ENCODE measurements at regions not wholly inside any gene's neighbourhood (a gene's known extent, or its start where the extent isn't known, plus 50 kb on each side); places are given as distances from the start of the nearest gene placed in this dataset.

DNA sequence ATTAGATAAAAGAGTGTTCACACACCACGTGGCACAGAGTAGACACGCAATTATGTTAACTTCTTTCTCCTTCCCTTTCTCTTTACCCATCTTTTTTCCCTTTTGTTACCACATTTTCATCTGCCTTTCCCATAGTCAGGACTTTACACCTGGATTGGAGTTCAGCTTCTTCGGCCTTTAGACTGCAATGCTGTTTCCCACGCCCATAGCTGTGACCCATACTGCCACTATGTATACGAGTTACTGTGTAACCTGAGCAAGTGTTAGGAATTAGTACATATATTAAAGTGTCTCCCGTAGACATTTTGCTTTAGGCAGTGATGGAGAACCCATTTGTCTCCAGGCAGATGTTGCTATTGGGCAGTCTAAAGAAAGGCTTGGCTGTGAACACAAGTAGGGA lies 143.6 kb upstream of the SLC28A3 start:
- CTCF ChIA-PET (ENCODE audit: partially characterized antibody) = interaction anchor here (0.6 kb wide), 1 partner anchor 788 kb away, joined by 3 read pairs; no protein-coding TSS in a partner anchor
- Histone ChIP-seq H3K4me1 (replicated peaks in 1 of 4; ENCODE audit: control insufficient read depth in 3 of 4, insufficient read depth in 4 of 4, low read length in 3 of 4) (no peaks in the 10 kb centered on the region), H3K9ac (replicated peaks in 1 of 4; ENCODE audit: extremely low read depth in 1 of 4, low read depth in 3 of 4, low read length in 3 of 4) (no peak overlapping the region), H3K56ac (replicated peaks; ENCODE audit: insufficient read length, low read depth, low read length) (no peak overlapping the region), H4K91ac (replicated peaks; ENCODE audit: insufficient read length, low read length) (no peak overlapping the region), H4K20me1 (replicated peaks in 1 of 2; ENCODE audit: control insufficient read depth in 1 of 2, insufficient read depth in 2 of 2, low read length in 2 of 2) (no peaks in the 10 kb centered on the region), H2BK120ac (replicated peaks; ENCODE audit: low read depth, low read length) (no peak overlapping the region), H4K8ac (ENCODE audit: extremely low read depth, insufficient read depth, low read length) (no peak overlapping the region), H2AFZ (ENCODE audit: low read length) (no peak overlapping the region), H3K18ac (ENCODE audit: extremely low read depth, low read length) (no peak overlapping the region), H3K27ac (ENCODE audit: low read depth, low read length) (no peak overlapping the region), H2BK15ac (ENCODE audit: low read length) (no peak overlapping the region), H3K23me2 (ENCODE audit: low read depth, low read length) (no peaks in the 10 kb centered on the region), H3K4me2 (ENCODE audit: insufficient read depth in 1 of 2, low read depth in 2 of 2, low read length in 2 of 2) (no peak overlapping the region), H3K14ac (ENCODE audit: insufficient read length) (no peak overlapping the region), H3K4me3 (ENCODE audit: extremely low read depth in 1 of 4, insufficient read depth in 2 of 4, low read depth in 3 of 4, low read length in 4 of 4) (no peak overlapping the region), H2AK5ac (ENCODE audit: low read depth, low read length) (no peak overlapping the region), H3K79me2 (ENCODE audit: control insufficient read depth in 1 of 2, insufficient read depth in 2 of 2, low read length in 2 of 2) (no peaks in the 10 kb centered on the region), H3K36me3 (ENCODE audit: control insufficient read depth in 2 of 4, insufficient read depth in 4 of 4, low read length in 3 of 4) (no peaks in the 10 kb centered on the region), H3K23ac (ENCODE audit: insufficient read length) (no peak overlapping the region), H3K27me3 (replicated peaks in 1 of 4; ENCODE audit: control insufficient read depth in 3 of 4, extremely low read depth in 1 of 4, insufficient read depth in 3 of 4, low read length in 3 of 4) (no peaks in the 10 kb centered on the region), H3K79me1 (ENCODE audit: low read depth, low read length) (no peaks in the 10 kb centered on the region; the same call in 1 of the 2 replicates), H2BK5ac (ENCODE audit: low read depth, low read length) (no peak overlapping the region), H2BK12ac (ENCODE audit: low read depth, low read length) (no peak overlapping the region), H3K4ac (replicated peaks; ENCODE audit: insufficient read length, low read depth, low read length) (no peak overlapping the region), H3K9me3 (ENCODE audit: insufficient read depth in 2 of 2, low read depth in 1 of 2, low read length in 1 of 2) (no peaks in the 10 kb centered on the region), H4K5ac (ENCODE audit: insufficient read length, low read depth, low read length) (no peak overlapping the region), H2BK20ac (ENCODE audit: low read length) (no peak overlapping the region)
- POLR2A ChIA-PET (ENCODE audit: partially characterized antibody) = no interaction called here
- DNase-seq (ENCODE audit: low read depth in 1 of 2, low spot score in 2 of 2) = no peak
- 89% methylated on average over 6 of the region's 6 CpGs; no CpG with 5 or more reads in 1 of the 2 experiments for WGBS, 2 experiments (ENCODE audit: extremely low coverage in 1 of 2, insufficient coverage in 1 of 2, insufficient read length in 1 of 2, insufficient replicate concordance in 2 of 2, low coverage in 1 of 2, low lambda C conversion rate in 2 of 2, missing lambda C conversion rate in 1 of 2)
- FAIRE-seq = no peak
- TF ChIP-seq, protein P1, sequence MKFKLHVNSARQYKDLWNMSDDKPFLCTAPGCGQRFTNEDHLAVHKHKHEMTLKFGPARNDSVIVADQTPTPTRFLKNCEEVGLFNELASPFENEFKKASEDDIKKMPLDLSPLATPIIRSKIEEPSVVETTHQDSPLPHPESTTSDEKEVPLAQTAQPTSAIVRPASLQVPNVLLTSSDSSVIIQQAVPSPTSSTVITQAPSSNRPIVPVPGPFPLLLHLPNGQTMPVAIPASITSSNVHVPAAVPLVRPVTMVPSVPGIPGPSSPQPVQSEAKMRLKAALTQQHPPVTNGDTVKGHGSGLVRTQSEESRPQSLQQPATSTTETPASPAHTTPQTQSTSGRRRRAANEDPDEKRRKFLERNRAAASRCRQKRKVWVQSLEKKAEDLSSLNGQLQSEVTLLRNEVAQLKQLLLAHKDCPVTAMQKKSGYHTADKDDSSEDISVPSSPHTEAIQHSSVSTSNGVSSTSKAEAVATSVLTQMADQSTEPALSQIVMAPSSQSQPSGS (IDR thresholded peaks at IDR 0.05; ENCODE audit: low read length) = no peak
- TF ChIP-seq POLR2AphosphoS5 (IDR thresholded peaks at IDR 0.05; ENCODE audit: low read depth, low read length) (no peak), FOSL1 (IDR thresholded peaks at IDR 0.05; ENCODE audit: insufficient read depth, low read depth, low read length) (no peak), RFX5 (IDR thresholded peaks at IDR 0.05; ENCODE audit: borderline replicate concordance, low read depth, low read length) (no peak), MAFK (IDR thresholded peaks at IDR 0.05; ENCODE audit: low read depth, low read length) (no peak), SP4 (IDR thresholded peaks at IDR 0.05; ENCODE audit: low read length) (no peak), SP1 (IDR thresholded peaks at IDR 0.05; ENCODE audit: low read depth, low read length) (no peak), JUND (IDR thresholded peaks at IDR 0.05; ENCODE audit: low read length) (no peak), TAF1 (IDR thresholded peaks at IDR 0.05; ENCODE audit: low read depth, low read length) (no peak), RAD21 (IDR thresholded peaks at IDR 0.05 in 1 of 2, conservative IDR thresholded peaks at IDR 0.05 in 1 of 2; ENCODE audit: low read depth in 2 of 2, low read length in 2 of 2) (no peak)
- TF ChIP-seq, protein P2, sequence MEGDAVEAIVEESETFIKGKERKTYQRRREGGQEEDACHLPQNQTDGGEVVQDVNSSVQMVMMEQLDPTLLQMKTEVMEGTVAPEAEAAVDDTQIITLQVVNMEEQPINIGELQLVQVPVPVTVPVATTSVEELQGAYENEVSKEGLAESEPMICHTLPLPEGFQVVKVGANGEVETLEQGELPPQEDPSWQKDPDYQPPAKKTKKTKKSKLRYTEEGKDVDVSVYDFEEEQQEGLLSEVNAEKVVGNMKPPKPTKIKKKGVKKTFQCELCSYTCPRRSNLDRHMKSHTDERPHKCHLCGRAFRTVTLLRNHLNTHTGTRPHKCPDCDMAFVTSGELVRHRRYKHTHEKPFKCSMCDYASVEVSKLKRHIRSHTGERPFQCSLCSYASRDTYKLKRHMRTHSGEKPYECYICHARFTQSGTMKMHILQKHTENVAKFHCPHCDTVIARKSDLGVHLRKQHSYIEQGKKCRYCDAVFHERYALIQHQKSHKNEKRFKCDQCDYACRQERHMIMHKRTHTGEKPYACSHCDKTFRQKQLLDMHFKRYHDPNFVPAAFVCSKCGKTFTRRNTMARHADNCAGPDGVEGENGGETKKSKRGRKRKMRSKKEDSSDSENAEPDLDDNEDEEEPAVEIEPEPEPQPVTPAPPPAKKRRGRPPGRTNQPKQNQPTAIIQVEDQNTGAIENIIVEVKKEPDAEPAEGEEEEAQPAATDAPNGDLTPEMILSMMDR (IDR thresholded peaks at IDR 0.05; ENCODE audit: control extremely low read depth in 1 of 3, insufficient read depth in 1 of 3, low read depth in 1 of 3, low read length in 3 of 3) = no peak

All from H1 (cell line).